ENCODE measurements at regions not wholly inside any gene's neighbourhood (a gene's known extent, or its start where the extent isn't known, plus 50 kb on each side); places are given as distances from the start of the nearest gene placed in this dataset.

DNA sequence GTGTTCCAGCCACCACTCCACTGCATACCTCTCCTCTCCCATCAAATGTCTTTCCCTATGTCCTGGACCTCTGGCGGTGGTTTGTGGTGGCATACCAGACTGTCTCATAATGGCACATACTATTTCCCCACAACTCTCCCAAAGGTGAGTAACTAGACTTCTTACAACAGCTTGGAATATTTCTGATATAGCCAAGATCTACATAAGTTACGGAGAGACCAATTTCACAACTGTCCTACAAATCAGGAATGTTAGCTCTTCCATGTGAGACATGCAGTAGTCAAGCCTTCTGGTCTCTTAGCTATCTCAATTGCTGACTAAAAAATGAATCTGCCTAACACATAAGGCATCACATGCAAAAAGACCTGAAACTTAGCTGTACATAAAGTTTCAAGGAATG lies 588.9 kb downstream of the RNF144B start:
- DNase-seq, result no peak

DNA sequence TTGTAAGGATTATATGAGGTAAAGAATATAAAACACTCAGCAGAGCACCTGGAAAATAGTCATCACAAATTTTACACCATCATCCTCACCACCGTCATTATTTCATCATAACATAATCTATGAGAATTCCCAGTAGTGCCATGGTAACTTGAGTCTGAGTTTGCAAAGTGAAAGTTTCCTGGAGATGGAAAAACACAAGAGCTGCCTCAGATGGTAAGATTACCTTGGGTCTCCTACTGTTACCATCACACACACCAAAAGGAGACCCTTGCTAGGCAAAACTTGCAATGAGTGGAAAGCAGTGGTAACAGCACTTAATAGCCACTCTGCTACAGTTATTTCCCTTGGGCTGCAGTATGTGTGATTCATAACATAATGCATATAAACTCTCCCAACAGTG lies 589.8 kb downstream of the RNF144B start:
- no peak for DNase-seq

DNA sequence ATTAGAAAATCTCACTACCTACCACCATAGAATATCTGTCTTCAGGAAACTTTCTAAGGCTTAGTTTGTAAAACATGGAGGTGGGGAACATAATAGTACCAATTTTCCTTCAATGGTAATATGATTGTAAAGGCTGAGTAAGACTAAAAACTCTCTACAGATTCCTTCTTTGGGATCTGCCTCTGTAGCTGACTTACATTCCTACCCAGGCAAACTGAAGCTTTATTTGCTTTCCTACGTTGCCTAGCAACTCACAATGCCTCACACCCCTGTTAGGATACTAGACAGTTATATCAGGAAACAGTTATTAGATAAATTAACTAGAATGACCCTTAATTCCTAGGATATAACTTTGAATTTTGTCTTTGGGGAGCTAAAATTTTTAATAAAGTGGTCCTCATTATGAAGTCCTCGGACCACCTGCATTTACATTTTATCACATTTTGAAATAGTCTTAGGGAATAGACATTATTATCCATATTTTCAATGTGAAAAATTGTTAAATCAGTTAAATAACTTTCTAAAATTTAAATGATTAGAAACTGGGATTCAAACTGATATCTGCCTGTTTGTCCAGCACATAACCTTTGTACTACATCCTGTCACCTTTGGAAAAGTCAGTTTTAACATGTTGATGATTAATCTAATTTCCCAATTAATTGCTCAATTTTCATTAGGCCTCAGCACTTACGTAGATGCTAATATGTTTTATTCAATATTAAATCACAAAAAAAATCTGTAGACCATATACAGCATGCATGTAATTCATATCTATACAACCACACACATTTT lies 591.4 kb downstream of the RNF144B start:
- DNase-seq, result peak; percentile 73

DNA sequence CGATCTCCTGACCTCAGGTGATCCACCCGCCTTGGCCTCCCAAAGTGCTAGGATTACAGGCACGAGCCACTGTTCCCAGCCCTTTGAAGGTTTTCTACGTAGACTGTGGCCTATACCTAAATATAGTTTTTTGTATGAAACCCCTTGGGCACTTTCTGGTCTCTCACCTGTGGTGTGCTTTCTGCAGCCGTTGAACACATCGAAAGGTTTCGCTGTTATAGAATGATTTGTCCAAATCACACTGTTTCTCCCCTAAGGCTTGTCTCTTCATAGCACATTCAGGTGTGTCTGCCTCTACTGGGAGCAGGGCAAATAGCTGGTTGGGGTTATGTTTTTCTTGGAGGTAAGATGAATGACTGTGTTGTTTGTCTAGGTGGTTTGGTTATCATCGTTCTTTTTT lies 597.9 kb downstream of the RNF144B start:
- no peak for DNase-seq

DNA sequence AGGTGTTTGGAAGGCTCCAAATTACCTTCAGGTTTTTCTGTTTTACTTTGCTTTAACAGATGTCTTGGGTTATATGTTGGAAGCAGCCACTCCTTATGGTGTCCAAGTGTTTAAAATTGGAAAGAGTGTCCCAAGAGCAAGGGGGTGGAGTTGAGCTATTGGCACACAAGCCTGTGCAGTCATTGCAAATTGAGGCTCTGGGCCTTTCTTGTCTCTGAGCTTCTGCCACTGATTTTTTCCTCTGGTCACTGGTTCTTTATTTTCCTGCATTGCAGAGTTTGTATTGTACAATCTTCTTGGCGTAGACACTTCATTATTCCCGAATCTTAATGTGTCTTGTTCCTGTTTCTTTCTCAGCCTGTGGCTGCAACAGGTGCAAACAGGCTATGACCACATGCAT lies 598.8 kb downstream of the RNF144B start:
- DNase-seq, result no peak

DNA sequence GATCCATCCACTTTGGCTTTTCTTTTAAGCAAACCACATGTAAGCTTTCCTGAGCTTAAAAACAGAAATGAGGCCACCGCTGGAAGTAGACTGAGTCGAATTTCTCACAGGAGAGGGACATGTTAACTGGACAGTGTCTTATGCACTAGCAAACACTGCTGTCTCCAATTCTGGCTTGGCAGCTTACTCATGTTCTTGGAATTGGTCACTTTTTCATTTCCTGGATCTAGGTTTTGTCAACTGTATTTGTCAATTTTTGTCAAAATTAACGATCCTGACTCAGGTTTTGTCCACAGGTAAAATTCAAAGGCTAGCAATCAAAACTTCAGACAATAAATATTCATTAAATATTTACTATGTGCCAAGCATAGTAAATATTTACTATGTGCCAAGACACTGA lies 601.5 kb downstream of the RNF144B start:
- DNase-seq, result no peak

DNA sequence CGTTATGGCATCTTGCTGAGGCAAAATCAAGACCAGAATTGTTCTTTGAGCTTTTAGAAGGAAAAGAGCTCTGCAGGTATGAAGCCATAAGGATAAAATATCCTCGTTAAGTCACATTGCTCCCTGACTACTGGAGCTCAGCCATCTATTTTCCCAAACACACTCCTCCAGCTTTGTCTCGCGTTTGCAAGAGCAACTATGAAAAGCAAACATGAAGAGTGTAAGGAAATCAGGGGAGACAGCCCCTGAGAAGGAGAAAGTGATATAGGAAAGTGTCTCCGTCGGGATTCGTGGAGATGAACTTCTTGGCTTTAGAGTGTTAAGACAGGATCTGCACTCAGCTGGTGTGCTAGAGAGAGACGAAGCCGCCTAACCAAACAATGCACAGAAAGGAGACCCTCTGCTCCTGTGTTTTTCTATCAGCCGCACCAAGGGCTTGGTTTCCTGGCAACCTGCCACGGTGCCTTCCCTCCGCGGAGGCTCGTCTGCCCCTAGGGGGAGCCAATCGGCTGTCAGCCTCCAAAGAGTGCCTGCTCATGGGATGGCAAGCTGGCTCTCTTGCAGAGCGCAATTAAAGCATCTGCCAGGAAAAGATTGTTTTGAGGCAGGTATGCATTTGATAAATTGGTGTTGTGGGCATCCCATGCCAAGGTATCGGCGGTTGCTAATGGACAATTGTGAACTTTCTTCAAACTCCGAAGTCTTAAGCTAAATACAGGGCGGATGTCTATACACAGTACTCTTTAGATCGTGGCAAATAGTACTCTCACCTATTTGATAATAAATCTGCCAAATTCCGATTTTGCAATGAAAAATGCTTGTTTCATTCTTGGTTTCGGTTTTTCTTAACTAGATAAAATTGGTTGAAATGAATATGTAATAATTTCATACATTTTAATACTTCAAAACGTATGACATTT lies 603.2 kb downstream of the RNF144B start:
- peak; percentile 81 for DNase-seq

DNA sequence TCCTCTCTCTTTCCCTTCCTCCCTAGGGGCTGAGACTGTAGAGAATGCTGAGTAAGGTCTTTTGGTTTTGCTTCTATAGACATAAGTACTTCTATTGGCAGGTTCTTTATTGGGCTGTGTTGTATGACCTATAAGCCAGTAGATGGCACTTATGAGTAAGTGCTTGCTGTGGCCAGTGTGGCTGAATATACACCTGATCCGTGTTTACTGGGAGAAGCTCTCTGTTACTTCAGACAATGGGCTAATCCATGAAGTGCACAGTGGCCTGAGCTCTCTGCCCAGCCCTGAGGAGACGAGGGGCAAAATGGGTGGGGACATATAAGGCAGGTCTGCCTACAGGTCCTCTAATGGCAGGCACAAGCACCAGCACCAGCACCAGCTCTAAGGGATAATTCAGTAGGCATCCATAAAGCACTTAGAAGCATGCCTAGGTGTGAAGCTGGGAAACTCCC lies 610.3 kb downstream of the RNF144B start:
- peak; percentile 66 for DNase-seq

DNA sequence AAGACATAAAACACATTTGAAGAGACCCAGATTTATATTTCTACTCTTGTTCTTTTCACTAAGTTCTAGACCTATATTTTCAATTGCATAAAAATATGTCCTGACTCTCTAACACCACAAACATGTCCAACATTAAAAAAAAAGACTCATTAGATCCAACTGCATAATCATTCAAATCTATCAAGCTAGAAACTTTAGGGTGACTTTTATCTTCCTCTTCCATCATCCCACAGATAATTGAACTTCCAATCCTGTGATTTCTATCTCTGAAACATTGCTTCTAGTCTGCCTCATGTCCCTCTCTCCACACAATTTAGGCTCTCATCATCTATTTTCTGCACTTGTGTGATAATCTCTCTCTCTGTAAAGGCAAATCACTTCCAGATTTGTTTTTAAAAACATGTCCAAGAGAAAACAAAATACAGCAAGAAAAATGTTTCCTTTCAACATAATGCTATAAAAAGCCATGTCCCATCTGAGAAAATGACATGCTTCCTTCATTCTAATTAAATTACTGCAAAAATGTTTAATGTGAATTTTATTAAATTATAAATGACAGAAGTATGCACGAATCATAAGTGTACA lies 615.9 kb downstream of the RNF144B start:
- DNase-seq, result no peak

DNA sequence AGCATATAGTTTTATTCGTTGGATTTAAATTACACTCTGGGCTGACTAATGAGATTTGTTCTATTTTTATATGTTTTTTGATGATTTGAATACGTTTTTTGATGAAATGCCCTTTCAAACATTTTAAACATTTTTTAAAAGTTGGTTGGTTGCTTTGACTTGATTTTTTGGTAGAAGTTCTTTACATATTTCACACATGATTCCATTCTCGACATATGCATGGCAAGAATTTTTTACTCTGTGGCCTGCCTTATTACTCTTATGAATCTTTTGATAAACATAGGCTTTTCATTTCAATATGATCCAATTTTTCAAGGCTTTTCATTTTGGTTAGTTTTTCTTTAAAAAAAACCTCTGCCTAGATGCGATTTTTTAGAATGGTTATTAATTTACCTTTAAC lies 617.0 kb downstream of the RNF144B start:
- no peak for DNase-seq

DNA sequence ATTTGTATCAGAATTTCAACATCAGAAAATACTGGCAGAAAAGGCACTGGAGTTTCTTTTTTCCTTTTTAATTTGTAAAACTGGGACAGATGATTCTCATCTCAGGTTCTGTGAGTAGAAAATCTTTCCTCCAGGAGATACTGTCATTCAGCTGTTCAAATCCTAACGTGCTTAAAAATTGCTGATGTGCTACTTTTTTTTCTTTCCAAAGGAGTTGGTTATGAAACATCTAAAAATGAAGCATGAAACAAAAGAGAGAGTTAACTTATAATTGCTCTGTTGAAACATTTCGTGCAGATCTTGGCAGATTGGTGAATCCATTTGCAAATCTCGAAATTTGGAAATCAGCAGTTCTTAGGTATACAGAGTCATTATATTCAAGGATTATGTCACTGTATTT lies 622.6 kb downstream of the RNF144B start:
- no peak for DNase-seq

DNA sequence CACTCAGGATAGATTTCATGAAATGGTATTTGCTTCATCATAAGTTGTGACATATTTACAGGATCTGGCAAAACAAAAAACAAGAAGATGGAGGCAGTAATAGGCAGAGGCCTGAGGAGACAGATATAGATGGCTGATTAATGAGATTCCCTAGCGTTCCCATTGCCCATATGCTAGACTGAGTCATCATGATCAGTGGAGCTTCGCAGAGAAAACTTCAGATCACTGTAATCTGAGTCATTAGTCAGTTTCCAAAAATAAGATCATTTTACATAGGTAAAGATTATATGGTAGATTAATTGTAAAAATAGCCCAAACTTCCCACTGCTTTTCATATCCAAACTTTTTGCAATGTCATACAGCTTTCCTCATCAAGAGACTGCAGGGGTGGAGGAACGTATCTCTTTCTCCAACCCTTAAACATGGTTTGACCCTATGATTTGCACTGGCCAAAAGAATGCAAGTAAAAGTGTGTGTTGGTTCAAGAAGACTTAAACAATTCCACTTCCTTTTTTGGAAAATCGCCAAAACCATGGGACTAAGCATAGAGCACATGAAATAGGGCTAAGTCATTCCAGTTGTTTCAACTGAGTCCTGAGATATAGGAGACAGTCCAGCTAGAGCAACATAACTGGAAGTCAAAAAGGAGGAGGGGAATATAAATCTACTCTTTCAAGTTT lies 626.0 kb downstream of the RNF144B start:
- DNase-seq, result no peak

DNA sequence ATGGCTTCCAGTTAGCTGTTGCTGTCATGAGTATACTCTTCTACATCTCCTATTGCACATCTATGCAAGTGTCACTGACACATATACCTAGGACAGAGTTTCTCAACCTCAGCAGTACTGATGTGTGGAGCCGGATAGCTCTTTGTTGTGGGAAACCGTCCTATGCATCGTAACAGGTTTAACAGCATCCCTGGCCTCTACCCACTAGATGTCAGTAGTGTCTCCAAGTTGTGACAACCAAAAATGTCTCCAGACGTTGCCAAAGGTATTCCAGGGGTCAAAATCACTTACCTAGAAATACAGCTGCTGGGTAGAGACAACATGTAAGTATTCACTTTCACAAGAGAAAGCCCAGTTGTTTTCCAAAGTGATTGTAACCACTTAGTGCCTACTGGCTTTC lies 637.6 kb downstream of the RNF144B start:
- no peak for DNase-seq

DNA sequence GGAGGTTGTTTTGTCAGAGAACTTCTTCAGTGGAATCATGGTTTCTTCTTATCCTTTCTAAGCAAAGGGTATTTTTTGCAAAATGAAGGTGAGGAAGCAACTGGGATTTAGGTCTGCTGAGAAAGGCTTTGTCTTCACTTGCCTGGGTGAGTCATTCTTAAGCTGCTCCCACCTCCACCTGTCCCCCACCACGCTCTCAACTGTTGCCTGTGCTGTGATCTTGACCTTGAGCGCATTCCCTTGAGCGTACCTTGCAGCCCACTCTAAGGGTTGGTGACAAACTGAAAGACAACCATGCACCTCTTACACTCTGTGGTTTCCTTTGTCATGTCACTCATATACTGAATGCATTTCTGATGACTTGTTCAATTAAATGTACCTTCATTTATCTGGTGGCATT lies 641.1 kb downstream of the RNF144B start:
- DNase-seq, result no peak

DNA sequence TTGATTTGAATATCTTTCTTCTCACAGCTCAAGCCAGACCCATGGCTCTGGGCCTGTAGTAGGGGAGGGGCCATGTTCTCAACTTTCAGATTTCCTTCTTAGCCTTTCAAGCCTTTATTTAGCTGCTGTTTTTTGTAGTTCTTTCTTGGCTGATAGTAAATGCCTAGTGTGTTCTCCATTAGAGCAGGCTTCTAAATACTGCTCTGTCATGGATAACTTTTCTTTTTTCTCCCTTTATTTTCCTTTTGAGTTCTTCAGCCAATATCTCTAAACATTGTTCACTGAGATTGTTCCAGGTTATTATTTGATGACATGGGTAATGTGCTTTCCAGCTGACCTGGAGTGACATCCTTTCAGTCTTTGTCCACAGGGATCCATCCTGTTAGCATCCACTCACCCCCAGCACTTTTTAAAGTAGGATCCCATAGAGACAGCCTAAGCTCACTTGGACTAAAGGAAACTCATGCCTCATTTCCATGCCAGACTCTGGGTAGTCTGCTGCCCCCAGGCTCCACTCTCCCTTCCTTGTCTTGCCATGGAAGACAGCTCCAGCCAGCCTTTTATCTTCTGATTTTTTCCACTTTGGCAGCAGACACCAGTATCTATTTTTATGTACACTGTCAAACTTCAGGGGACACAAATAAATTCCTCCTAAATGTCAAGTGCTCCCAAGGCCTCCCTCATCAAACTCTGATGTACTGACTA lies 645.6 kb downstream of the RNF144B start:
- DNase-seq, result no peak

DNA sequence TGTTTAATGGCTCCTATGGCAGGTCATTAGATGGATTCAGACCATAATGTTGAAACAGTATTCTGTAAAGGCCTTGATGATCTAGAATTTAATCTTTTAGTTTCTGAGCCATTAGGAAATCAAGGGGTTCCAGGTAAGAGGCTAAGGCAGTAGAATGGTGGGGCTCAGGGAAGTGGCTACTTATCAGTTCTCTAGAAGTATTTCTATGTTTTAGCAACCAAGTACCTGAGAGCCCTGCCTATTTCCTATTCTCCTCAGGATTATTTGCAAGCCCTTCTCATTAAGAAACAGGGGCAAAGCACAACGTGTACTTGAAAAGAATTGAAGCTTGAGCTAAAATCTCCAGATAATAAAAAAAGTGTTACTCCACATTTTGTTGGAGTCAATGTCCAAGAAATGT lies 646.5 kb downstream of the RNF144B start:
- DNase-seq, result no peak

DNA sequence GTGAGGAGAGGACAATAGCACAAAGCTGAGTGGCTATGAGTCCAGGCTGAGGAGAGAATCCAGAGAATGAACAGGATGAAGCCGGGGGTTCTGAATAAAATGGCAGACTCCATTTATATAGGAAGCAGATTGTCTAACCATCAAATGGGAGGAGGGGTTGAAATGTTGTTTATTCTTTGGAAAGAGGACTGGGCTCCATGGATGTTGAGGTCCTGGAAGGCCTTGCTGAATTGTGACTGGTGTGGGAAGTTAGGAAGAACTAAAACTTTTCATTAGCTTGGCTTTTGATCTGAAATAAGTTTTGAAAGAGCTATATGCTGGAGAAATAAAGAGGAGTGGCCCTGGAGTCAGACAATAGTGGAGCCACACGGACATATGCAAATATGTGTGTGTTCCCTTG lies 647.8 kb downstream of the RNF144B start:
- DNase-seq, result no peak

DNA sequence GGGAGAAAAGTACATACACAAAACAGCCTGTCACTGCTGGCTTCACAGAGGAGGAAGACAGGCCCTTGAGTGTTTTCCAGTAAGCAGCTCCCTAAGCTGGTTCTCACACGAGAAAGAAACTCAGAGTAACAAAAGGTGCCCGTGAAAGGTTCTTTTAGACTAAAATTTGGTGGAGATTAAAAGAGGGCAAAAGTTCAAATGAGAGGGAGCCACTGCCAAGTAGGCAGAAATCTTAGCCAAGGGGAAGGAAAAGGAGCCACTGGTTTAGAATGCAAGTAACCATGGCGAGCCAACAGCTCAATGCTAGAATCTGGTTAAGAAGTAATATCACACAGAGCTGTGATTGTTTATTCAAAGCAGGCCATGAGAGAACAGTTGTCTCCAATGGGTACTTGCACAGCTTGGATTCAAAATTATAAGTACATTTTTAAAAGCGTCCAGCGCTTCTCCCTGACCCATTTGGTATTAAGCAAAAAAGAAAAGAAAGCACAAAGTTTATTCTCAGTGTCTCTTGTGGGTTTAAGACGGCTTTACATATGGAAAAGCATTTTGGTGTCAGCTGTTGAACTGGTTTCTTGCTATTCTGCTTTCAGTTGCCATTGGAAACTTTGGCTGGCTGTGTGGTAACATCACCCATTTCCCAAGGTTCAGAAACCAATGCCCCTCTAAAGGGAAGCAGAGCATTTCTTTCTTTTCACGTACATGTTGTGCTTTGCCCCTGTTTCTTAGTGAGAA lies 648.5 kb downstream of the RNF144B start:
- DNase-seq, result no peak

DNA sequence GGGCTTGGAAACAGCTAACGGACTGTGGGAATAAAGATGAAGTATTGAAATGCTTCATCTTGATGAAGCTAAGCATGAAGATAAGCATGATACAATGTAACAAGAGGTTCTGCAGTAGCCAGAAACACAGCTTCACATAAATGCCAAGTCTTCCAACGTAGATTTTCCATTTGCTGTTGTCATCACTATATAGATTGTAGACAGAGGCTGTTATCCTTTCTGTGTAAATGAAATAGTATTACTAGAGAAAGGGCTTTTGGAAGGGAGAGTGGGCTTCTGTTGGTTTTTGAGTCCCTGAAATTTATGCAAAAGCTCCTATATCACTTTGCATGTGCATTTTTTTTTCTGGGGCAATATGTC lies 649.0 kb downstream of the RNF144B start:
- DNase-seq, result no peak

DNA sequence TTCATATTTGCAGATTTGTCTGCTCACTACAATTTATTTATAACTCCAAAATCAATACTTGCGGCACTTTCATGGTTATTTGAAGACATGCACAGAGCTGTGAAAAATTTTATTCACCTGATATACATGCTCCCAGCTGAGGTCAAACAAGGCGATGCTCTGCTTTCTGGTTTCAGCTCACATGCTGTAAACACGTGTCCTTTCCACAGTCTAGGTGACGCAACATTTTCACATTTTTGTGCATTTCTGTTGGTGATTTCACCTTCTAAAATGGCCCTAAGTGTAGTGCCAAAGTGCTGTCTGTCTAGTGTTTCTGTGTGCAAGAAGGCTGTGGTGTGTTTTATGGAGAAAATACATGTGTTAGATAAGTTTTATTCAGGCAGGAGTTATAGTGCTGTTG lies 650.5 kb downstream of the RNF144B start:
- no peak for DNase-seq

DNA sequence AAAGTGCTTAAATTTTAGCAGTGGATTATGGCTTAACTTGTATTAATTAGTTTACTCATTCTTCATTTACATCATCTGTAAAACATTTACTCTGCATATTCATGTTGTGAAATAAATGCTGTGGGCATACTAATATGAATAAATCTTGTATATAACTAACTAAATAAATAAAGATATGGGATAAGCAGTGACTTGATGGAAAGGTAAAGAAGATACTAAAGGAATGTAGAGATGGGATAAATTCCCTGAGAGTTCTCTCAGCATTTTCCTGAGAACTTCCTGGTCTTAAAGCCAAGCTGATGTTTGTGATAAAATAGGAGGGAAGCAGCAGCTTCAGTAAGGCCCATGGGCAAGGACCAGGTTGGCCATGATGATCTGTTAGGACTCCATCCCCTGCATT lies 652.1 kb downstream of the RNF144B start:
- DNase-seq, result no peak

DNA sequence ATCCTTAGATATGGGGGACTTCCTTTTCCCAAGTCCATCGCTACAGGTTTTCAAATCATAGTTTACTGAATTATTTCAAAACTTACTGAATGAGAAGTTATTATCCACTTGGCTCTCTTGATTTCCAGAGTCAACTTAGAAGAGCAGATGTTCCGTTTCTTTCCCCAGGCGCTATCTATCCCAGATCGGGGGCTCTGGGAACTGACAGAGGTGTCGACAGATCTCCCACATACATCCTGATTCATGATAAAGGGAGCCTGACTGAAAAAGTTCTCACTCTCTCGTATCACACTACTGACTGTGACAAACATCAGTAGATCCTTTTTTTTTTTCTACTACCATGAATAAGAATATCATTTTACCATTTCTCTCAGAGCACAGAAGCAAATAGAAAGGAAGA lies 654.8 kb downstream of the RNF144B start:
- no peak for DNase-seq

All from DMS153 (cell line).